ENCODE measurements at regions not wholly inside any gene's neighbourhood (a gene's known extent, or its start where the extent isn't known, plus 50 kb on each side); places are given as distances from the start of the nearest gene placed in this dataset.

DNA sequence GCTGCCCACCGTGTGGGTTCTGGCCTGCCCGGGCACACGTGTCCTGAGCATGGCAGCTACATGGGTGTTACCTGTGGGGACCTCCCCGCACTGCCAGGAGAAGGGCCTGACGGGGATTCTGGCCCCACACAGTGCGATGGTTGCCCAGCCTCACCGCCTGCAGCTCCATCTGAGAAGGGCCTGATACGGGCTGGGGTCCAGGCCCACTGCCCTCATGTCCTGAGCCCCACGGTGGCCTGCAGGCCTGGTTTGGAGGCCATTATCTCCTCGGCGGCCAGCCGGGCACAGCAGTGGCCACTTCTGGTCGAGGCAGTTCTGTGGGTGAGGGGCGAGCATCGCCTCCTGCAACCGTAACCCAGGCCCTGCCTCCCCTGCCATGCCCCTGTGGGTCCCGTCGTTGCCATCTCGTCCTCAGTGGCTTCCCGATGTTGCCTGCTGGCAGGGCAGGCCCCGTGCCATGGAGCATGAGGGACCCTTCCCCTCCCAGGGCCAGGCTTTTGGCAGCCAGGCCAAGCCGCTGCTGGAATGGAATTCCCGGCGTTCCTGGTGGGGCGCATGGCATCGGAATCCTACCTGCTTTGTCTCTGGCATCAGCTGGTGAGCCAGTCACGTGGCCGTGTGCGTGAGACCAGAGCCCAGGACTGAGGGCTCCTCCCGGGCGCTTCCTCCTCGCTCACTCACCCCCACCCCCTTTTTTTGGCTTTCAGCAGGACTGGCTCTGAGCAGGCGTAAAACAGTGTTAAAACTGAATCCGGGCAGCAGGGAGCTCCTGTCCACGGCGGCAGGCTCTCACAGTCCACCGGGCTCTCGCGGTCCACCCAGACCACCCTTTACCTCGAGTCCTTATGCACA lies 71.9 kb upstream of the PPARA start:
- DNase-seq (ENCODE audit: low read depth in 2 of 2), result no peak

DNA sequence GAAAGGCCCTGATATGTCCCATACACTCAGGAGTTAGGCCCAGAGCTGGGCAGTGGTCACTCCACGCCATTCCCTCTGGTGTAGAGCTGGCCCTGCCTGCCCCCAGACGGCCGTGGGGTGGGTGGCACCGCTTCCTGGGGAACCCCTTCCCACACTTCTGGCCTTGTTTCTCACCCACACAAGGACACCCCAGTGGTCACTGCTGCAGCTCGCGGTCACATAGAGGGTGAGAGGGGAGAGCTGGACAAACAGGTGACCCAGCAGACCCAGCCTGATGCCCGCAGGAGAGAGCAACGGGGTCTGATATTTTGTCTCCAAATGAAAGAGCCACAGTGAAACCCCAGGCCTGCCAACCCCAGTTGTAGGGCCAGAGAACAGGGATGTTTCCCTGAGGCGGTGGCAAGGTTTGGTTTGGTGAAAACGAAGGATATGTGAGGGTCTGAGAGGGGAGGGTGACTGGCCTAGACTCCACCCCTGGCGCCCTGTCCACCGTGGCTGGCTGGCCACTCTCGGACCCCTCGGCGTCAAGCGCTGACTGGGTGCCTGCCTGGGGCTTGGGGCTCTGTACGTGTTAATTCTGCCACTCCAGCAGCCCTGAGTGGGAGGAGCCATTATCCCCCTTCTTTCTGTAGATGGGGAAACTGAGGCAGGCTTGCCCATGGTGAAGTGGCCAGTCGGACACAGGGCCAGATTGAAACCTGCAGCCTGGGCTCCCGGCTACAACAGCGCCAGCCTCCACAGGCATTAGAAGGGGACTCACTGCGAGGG lies 71.0 kb upstream of the PPARA start:
- DNase-seq (ENCODE audit: low read depth in 2 of 2), result no peak

DNA sequence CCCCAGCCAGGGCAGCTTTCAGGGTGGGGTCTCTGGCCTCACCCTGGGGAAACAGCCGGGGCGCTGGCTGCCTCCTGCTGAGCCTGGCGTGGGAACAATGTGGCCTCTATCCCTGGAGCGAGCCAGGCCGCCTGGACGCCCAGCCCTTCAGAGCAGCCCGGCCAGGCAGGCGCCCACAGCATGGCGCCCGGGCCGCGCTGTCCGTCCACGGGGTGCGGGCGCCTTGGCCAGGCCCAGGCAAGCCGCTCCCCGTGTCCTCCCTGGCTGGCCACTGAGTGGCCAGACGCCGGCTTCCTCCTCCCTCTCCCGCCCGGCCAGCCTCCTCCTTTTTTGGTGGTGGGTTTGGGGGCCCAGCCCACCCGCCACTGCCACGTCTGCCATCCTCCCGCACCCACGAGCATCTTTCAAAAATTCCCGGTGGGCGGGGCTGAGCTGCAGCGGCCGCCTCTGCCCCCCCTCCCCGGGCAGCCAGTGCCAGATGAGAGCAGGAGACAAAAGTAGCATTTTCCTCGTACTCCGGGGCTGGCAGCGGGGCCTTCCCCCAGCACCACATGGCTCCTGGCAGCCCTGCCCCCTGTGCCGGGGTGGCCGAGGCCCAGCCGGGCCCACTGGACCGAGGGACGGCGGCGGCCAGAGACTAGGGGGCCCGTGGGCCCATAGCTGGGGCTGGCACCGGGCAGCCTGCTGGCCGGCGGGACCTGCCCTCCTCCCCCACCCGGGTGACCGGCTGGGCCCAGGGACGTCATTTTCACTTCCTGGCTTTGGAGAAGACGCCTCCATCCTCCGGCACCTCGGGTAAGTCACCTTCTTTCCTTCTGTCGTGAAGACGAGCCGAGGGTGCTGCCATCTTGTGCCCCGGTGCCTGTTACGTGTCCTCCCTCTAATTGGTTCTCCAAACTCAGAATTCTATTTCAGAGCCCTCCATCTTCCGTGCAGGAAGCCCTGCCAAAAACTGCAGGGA lies 70.2 kb upstream of the PPARA start:
- DNase-seq (ENCODE audit: low read depth in 2 of 2), result no peak

DNA sequence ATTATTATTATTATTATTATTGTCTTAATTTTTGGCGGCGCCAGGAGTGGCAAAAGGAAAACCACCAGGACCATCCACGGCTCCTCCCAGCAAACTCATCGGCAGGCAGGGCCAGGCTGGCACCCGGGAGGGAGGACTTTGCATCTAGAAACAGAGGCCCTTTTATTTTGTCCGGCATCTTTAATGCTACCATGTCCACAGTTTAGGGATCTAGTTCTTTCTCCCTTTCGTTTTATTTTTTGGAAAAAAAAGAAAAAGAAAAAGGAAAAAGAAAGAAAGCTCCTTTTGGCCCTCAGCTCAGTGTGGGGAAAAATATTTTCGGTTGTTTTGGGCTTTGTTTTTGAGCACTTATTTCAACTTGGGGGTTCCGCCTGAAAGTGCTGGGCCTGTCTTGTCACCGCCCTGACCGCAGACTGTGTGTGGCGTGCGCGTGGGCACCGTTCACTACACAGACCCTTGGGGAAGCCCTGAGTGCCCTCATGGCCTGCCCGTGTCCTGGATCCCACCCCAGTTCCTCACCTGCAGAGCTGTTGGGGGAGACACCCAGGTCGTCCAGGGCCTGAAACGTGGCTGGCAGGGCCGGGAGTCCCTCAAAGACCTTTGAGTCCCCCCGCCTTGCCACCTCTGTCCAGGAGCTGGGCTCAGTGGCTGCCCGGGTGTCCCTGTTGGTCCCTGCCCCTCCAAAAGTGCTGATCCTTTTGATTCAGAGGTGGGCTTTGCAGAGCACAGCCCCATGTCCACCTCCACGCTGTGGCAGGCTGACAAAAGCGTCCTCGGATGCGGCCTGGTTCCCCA lies 69.1 kb upstream of the PPARA start:
- DNase-seq (ENCODE audit: low read depth in 2 of 2), result no peak

DNA sequence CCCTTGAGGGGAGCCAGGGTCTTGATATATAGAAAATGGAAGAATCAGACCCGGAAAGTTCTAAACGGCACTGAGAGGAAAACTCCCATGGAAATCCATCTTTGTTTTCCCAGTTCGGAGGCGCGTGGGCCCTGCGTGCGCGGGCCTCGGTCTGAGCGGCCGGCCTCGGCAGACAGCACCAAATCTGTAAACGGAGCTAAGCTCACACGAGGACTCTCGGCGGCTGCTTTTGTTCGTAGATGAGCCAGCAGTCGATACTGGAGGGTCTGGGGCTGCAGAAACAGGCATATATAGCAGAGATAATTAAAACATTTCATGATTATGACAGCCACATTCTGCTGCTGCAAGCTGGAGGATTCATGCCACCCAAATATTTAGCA lies 68.5 kb upstream of the PPARA start:
- no peak for DNase-seq (ENCODE audit: low read depth in 2 of 2)

DNA sequence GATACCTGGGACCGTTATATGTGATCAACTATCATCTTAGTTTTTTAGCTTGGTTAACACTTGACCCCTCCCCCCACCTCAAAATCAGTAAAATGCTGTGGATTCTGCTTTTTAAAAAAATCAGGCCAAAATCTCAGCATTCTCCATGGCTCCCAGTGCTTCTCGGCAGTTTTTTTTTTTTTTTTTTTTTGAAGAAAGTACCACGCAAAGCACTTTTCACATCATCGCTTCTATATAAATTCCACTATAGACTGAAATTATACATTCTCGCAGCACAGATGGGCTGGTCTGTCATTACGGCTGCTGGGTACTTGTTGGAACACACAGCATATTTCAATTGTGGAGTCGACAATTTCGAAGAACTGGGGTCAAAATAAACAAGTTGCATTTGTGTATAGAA lies 67.7 kb upstream of the PPARA start:
- no peak for DNase-seq (ENCODE audit: low read depth in 2 of 2)

DNA sequence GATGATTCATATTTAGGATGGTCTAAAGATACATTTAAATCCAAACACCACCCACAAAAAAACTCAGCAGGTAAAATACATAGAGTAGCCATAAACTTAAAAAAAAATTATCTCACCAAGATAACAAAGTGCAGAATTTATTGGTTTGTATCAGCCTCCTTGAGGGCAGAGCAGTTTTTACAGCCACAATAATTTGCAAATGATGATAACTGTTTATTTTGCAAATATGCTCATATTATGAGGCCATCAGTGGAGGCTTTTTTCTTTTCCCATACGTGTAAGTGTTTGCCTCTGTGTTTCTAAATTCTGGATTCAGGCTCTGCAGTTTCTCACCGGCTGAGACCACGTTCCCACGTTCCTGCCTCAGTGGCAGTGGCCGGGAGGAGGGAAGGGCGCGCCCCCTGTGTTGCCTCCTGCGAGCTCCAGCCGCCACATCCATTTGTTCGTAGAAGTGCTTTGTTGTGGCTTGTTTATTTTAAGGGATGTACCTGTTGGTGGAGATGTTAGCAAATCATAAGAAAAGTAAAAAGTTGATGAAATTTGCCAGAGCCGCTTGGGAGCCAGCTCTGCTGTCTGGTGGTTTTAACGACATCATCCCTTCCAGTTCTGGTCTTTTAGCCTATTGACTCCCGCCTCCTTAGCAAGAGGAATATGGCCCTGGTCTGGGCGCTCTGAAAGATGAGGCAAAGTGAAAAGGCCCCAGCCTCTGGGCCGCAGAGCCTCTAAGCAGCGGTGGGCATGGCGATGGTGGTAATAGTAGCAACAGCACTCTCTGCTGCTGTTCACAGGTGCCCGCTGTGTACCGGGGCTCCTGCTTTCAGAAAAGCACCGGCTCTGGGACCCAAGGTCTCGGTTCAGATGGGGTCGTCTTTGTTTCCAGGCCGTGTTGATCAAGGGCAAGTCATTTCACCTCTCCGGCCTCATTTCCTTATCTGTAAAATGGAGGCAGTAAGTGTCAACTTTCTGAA lies 66.7 kb upstream of the PPARA start:
- DNase-seq (ENCODE audit: low read depth in 2 of 2), result no peak

DNA sequence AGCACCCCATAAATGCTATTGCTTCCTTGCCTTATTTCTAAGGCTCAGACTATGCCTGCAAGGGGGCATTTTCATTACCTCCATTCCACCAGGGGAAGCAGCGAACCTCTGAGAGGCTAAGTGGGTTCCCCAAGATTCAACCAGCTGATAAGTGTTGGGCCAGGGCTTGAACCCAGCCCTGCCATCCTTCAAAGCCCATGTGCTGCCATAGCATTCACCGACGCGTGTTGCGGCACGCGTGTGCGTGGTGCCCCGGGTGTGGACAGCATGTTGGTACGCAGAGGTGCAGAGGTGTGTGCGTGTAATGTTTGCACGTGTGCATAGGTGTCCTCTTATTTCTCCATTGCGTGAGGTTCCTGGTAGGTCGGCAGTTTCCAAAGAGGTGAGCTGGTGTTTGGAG lies 66.0 kb upstream of the PPARA start:
- no peak for DNase-seq (ENCODE audit: low read depth in 2 of 2)

DNA sequence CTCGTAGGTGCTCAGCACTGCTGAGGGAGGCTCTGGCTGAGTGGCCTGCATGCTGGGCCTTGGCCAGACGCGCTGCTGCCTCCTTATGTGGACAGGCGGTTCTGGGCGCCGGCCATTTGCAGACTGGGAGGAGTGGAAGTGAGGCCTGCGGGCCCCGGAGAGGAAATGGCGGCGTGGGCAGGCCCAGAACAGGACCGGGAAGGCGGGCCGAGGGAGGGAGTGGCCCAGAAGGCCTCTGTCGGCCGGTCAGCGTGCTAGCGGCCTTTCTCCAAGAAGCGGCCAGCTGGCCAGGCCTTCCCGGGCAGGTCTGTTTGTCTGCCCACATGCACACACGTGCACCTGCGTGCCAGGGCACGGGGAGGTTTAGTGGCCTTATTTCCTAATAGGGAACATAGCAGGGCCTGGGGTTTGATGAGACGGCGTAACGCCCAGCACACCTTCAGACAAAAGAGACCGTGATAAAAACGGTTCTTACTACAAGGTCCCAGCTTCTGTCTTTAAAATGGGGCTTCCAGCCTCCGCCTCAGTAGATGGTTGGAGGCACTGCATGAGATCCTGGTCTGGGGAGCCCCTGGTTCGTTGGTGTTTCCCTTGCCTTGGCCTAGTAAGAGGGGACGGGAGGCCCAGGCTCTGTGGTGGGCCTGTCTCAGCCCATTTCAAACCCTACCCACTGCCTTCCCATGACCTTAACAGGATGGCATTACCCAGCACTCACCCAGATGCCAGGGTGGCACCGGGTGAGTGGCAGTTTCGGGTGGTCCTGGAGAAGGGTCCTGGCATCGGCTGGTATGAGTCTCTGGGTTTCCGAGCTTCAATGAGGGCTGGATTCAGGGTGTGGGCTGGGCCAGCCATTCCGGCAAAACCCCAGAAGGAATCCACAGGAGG lies 65.1 kb upstream of the PPARA start:
- DNase-seq (ENCODE audit: low read depth in 2 of 2), result no peak

DNA sequence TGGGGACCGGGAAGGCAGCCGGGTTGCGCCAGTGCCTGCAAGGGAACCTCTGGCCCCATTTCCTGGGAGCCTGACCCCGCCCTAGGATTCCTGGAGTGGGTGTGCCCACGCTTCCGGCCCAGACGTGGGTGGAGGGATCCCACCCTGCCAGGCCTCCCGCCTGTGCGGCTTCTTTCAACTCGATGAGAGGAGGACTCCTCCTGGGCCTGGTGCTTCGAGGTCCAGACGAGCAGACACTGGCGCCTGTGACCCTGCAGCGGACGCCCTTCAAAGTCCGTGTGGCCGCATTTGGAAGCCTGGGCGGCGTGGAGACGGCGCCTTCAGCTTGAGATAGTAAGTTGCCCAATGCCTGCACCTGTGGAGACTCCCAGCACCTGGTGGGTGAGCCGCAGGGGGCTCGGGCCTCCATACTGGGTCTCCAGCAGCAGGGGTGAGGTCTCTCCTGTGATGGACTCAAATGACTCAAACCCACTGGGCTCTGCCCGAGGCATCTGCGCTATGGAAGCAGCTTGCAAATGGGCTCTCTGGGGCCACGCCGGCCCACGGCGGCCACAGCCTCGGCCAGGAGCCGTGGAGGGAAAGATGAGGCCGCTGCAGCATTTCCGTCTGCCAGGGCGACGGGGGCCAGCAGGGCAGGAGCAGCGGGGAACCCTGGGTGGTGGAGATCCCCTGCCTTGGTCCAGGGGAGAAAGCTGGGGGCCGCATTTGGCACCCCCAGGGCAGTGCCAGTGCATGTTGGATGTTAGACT lies 64.3 kb upstream of the PPARA start:
- no peak for DNase-seq (ENCODE audit: low read depth in 2 of 2)

DNA sequence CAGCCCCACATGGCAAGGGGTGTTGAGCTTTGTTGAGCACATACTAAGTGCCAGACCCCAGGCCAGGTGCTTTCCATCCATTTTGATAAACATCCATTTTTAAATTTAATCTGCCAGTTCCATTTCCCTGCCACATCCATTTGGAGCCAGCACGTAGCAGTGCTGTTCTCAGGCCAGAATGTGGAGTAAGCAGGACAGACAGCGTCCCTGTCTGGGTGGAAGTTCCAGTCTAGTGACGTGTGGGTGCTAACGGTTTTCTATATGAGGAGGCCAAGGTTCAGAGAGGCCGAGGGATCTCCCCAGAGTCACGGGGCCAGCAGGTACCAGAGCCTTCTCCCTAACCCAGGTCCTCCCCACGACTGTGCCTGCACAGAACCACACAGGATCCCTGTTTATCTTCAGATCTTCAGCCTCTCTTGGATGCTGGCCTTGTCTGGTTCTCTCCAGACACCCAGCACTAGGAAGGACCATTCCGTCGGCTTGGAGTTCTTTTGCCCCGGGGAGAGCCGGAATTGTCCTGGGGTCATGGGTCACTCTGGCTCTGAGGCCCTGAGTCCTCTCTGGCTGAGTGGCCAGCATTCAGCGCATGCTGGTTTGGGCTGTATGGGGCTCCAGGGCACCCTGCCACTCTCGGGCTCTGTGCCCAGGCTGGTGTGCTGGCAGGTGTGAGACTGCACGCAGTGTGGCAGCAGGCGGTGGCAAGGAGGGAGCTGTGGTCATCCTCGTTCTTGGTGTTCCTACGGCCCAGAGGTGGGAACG lies 63.6 kb upstream of the PPARA start:
- no peak for DNase-seq (ENCODE audit: low read depth in 2 of 2)

DNA sequence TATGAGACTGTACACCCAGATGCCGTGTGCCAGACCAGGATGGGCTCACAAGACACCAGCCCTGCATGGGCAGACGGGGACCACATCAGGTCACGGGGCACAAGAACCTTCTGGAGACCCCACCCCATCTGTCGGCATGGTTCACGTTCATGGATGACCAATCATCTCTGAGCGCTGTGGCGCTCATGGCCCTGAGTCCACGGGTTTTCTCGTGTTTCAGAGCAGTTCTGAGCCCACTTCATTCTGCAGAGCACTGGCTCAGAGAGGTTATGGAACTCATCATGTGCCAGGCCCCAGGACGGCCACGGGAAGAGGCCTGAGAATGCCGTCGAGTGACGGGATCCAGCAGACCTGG lies 63.0 kb upstream of the PPARA start:
- DNase-seq (ENCODE audit: low read depth in 2 of 2), result no peak

DNA sequence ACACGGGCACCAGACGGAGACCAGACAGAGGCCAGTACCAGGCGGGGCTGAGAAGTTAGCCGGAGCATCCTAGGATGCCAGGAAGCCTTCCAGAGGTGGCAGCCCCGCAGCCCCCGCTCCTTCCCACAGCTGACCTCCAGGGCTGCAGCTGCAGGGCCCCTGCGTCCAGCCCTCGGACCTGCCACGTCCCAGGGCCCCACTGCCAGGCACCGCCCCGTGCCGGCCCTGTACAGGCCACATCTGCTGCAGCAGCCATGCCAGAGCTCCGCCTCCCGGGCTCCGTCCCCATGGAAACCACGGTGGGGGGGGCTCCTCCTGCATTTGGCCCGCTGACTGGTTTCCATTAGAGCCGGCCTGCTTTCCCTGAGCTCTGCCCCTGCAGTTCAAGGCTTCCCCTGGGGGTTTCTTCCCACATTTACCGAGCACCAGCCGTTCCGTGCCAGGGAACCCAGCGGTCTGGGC lies 62.5 kb upstream of the PPARA start:
- DNase-seq (ENCODE audit: low read depth in 2 of 2), result no peak

DNA sequence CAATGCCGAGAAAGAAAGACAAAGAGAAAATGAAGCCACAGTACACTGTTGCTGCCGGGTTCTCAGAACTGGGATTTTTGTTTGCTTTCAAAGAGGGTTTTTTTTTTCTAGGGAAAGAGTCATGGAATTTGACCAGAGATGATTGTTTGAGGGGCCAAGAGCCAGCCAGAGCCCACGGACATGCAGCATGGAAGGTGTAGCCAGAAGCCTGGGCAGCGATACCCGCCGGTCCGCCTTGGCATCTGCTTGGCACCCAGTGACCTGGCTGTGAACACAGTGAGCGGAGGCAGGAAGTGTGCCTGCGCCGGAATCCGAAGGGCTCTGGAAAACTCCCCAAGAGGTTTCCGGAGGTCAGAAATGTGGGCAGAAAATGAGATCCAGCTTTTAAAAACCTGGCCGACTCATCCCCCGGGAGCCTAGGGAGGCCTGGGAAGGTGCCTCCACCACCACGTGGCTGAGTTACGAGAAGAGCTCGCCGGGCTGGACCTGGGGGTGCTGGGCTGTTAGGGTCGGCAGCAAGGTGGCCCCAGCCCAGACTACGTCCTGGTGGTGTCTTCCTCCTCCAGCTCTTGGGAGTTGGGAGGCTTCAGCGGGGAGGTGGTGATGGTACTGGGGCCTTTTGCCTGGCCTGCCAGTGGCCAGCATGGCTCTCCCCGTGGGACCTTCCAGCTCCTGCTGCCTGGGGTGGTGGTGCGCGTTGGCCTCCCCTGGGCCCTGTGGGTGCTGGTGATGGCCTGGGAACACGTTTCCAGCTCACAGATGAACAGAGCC lies 61.6 kb upstream of the PPARA start:
- no peak for DNase-seq (ENCODE audit: low read depth in 2 of 2)

DNA sequence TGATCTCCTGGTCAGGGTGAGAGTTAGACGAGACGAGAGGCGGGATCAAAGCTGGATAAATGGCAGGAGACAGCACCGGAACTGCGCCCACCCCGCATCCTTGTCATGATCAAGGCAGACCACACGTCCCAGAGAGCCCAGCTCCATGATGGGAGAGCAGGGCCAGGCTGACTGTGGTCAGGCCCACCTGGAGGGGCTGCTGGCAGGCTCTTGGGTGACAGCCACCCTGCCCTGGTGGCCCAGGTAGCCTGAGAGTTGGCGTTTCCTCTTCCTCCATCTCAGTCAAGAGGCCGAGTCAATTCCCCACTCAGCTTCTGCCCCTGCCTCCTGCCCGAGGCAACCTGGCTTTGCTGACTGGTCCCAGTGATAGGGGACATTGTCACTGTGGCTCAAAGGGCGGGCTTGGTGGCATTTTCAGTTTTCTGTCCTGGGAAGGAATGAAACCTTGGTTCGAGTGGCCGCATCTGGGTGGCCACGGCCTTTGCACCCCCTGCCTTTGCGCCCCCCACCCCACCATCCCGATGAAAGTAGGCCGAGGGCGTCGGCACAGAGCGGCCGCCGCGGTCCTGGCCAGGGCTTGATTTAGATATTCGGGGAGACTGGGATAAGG lies 60.8 kb upstream of the PPARA start:
- no peak for DNase-seq (ENCODE audit: low read depth in 2 of 2)

DNA sequence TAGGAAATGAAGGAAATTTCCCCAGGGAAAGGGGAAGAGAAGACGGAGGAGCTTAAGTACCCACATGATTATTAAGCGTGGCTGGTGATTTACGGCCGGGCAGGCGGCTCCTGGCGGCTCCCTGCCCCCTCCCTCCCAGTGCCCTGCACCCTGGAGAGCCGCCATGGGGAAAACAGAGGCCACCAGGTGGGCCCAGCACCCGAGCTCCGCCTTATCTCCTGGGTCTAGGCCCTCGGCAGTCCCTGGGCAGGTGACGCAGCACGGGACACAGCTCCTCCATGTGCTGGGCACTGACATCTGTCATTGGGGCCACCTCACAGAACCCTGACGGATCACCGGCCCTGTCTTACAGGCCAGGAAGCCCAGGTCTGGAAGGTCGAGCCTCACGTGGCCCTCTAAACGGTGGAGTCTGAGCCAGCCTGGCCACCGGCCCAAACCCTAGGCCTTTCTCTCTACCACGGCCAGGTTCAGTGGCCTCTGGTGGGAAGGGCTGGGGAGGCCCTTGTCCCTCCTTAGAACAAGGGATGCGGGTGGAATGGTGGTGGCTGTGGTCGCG lies 60.2 kb upstream of the PPARA start:
- DNase-seq (ENCODE audit: low read depth in 2 of 2), result no peak

Data from stimulated activated CD8-positive, alpha-beta memory T cell treated with anti-CD3 and anti-CD28 coated beads, Interleukin-15, amount 100 ng/mL, for 48 hours (primary cell).